T47D (cell line): ENCODE measurements at regions not wholly inside any gene's neighbourhood (a gene's known extent, or its start where the extent isn't known, plus 50 kb on each side); places are given as distances from the start of the nearest gene placed in this dataset.

Experiments used
- DNase-seq, 2 experiments: peaks; one replicate each; pipeline versions ENCODE4 v3.0.0 to v3.0.0-alpha.2; 2011 to 2012; ENCODE audit warnings: low read depth in 1 of 2, low spot score in 1 of 2
- JUND ChIP-seq: IDR thresholded peaks from 2 replicates; pipeline ENCODE4 v1.6.1; 2012; ENCODE audit warnings: low read depth
- in situ Hi-C: cut with HindIII; loops from 2 replicates; pipeline ENCODE4 v1.10.0; 2016; ENCODE audit warnings: low sequenced_read_pairs, low pct_unique_long_range_greater_than_20kb

DNA sequence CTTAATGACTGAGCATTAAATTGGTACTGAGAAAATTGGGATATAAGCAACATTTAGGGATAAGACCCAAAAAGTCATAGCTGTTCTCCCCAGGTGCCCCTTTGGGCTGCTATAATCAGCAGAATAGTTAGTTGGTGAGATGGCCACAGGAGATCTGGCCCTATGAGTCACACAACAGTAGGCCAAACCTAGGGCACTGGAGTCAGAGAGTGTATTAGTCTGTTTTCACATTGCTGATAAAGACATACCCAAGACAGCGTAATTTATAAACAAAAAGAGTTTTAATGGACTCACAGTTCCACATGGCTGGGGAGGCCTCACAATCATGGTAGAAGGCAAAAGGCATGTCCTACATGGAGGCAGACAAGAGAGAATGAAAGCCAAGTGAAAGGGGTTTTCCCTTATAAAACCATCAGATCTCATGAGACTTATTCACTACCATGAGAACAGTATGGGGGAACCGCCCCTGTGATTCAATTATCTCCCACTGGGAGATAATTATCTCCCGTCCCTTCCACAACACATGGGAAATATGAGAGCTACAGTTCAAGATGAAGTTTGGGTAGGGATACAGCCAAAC is 338.3 kb upstream of the NR3C2 start:
- no peak for DNase-seq
- no peak for TF ChIP-seq JUND
- in situ Hi-C loops: no loop called here

DNA sequence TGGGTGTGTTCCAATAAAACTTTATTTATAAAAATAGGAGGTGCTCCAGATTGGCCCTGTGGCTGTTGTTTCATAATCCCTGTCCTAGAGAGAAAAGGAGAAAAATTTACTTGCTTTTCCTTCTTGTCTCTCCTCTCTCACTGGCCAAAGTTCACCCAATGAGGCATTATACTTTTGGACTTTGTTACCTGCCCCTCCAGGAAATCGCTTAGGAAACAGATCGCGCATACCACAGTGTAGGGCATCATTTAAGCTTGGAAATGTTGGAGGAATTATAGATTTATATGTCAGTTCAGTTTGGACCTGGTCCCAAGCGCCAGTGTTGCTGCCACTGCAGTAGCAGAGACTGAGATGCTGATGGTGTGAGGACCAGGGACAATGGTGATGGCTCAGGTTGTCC is 337.6 kb upstream of the NR3C2 start:
- no peak for DNase-seq
- TF ChIP-seq JUND: no peak
- in situ Hi-C loops: no loop called here

DNA sequence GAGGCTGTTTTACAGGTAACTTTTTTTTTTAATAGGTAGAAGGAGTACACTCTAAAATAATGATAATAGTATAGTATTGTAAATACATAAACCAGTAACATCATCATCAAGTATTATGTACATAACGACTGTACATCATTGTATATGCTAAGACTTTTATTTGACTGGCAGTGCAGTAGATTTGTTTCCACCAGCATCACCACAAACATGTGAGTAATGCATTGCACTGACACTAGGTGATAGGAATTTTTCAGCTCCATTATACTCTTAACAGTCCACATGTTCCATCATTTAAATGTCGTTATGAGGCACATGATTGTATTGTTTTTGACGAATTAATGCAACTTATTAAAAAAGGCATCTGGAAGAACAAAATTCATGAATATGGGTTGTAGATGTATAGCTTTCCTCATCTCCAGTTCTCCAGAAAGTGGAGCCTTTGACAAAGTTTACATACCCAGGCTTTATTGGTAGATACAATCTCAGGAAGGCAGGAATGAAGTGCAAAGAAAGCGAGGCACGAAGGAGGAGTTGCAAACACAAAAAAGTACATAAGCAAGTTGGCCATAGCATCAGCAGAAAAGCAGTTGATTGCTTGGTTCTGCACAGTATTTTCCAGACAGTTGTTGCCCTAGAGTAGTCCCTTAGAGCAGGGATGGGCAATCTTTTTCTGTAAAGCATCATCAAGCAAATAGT is 336.9 kb upstream of the NR3C2 start:
- in situ Hi-C loops: no loop called here
- DNase-seq: peak; percentile 5 to 71
- no peak for TF ChIP-seq JUND

DNA sequence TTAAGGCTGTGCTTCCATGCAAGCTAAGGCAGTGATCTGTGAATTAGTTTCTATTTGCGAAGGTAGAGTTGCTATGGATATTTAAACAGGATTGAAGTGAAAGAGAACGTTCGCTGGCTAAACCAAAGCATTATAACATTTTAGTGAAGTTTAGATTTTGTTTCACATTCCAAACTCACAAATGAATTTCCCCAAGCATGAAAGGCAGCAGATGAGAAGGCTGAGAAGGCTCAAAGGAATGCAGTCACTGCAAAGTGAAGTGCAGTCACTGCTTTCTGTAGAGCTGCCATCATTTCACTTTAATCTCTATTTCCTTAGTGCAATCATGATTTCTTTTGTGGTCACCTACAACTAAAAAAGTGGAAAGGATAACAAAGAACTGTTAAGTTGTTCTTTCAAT is 334.7 kb upstream of the NR3C2 start:
- no peak for DNase-seq
- in situ Hi-C loops: no loop called here
- TF ChIP-seq JUND: no peak

DNA sequence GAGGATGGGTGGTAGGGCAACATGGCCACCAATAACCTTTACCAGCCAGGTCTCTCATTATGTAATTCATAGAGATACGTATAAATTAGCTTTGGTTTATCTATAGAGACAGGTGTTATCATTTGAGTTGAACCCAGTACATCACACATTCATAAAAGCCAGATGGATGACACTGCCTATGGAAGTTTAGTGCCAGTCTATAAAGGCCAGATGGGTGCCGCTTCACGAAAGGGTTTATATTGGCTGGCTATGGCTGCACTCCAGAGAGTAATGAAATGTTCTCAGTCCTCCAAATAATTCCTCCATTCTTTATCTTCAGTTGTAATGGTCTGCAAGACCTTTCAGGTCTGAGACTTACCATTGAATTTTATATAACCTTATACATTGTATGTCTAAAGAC is 331.9 kb upstream of the NR3C2 start:
- no peak for DNase-seq
- TF ChIP-seq JUND: no peak
- in situ Hi-C loops: no loop called here

DNA sequence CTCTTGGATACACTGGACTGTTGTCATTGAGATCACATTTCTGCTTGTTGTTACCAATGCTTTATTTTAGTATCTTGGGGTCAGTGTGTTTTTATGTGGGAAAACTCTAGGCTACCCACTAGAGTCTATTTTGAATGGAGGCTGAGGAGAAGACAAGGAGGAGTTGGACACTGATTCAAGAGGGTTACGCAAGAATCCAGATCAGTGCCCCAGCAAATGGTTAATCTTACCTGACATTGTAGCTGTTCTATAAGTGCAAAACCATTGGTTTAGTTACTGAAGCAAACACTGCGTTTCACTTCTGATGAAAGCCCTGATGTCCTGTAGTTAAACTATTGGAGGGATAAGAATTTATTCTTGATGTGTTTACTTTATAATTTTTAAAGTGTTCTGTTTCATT is 331.1 kb upstream of the NR3C2 start:
- TF ChIP-seq JUND: no peak
- in situ Hi-C loops: no loop called here
- no peak for DNase-seq

DNA sequence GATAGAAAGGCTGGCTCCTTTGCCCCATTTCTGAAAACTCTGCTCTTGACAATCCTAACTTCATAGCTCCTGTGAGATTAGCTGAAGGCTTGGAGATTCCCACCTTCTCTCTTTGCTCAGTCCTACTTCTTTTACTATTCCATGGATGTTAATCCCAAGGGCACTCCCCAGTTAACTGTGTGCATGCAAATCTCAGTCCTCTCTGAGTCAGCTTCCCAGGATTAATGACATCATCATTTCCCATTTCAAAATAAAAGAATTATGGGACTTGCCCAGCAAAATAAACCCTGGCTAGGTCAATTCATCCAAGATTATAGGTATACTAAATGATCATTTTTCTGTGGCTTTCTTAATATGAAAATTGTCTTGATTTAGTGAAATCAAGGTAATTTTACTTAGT is 328.6 kb upstream of the NR3C2 start:
- no peak for DNase-seq
- in situ Hi-C loops: no loop called here
- no peak for TF ChIP-seq JUND

DNA sequence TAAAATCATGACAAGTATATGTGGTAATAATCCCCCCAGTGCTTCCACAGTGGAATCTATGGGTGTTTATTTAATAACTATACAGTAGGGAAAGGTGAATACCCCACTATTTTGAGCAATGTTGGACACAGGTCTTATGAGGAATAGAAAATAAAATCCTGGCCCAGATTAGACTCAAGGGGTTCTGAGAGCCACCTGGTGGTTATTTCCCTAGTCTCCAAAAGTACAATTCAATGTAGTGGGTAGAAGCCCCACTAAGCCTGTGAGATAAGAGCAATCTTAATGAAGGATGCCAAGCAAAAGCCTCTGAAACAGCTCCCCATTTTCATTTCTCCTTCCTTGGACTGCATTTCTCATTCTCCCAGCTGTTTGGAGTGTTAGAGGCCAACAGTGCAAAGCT is 328.2 kb upstream of the NR3C2 start:
- in situ Hi-C loops: no loop called here
- TF ChIP-seq JUND: no peak
- DNase-seq: no peak

DNA sequence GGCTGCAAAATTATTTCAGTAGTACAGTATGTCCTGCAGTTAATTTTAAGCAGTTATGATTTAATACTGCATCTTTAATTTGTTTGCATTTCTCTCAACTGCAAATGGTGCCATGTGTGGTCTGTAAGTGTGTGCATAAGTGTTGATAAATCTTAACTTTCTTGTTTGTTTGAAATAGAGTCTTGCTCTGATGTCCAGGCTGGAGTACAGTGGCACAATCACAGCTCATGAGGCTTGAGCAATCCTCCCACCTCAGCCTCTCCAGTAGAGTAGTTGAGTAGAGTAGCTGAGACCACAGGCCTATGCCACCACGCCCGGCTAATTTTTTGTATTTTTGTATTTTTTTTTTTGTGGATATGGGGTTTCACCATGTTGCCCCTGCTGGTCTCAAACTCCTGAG is 322.5 kb upstream of the NR3C2 start:
- in situ Hi-C loops: no loop called here

DNA sequence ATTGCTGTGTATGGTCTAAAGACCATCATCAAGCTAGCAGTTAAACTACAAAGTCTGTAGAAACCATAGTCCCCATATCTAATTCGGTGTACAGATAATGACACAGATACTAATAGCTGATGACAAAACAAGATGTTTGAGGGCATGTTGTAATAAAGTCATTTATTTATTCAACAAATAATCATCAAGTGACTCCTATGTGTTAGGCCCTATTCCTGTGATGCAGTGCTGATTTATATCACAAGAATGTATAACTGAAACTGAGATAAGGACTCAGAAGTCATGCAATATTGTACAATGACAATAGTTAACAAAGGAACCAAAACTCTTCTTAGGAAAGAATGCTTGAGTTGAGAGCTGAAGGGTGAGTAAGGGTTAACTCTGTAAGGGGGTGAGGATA is 315.0 kb upstream of the NR3C2 start:
- no peak for TF ChIP-seq JUND
- no peak for DNase-seq
- in situ Hi-C loops: no loop called here

More for the DNA sequence above, 322.5 kb upstream of the NR3C2 start:
- no peak for DNase-seq
- TF ChIP-seq JUND: no peak

DNA sequence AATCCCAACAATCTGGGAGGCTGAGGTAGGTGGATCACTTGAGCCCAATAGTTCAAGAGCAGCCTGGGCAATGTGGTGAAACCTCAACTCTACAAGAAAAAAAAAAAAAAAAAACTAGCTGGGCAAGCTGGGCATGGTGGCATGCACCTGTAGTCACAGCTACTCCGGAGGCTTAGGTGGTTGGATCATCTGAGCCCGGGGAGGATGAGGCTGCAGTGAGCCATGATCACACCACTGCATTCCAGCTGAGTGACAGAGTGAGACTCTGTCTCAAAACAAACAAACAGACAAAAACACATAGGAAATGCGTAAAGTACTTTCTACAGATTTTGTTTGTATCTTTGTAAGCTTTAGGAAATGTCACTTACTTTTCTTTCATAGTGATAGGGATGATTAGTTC is 307.2 kb upstream of the NR3C2 start:
- in situ Hi-C loops: no loop called here
- peak in 1 of 2 experiments; percentile 33 for DNase-seq
- no peak for TF ChIP-seq JUND

DNA sequence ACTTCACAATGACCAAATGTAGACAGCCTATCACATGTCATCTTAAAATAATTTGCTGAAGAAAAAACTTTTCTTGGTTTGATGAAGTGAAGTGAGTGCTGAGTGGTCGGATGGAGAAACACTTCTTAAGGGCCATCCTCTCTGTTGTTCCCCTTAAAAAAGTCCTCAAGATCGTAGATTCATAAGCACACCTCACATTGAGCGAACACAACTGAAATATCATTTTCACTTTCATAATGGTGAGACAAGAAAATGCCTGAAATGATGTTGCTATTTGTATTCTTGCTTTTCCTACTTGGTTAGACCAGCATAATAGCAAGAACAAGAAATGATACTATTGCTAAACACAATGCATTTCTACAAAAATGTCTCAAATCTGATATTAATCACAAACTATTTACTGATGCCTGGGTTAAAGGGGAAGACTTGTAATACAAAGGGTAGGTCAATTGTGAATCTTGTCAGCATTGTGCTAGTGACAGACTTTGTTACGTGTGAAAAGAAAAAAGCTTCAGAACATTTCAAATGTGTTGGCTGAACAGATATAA is 305.6 kb upstream of the NR3C2 start:
- TF ChIP-seq JUND: no peak
- no peak for DNase-seq
- in situ Hi-C loops: no loop called here

DNA sequence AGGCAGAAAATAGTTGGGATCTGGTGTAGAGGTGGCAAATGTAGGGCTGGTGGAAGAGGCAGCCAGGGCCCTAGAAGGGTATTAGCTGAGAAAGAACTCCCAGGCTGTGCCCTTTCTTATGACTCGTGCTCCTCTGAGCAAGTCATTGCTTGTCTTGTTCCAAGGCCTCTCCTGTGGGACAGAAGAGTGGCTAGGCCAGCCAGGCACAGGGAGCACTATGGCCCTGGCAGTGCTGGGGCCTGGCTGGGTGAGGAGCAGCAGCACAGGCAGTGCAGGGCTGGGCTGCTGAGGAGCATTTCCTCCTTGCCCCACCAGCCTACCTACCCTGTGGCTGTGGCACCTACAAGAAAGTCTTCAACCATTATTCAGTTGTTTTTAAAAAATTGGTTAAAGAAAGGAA is 298.5 kb upstream of the NR3C2 start:
- in situ Hi-C loops: no loop called here
- no peak for TF ChIP-seq JUND
- DNase-seq: no peak

DNA sequence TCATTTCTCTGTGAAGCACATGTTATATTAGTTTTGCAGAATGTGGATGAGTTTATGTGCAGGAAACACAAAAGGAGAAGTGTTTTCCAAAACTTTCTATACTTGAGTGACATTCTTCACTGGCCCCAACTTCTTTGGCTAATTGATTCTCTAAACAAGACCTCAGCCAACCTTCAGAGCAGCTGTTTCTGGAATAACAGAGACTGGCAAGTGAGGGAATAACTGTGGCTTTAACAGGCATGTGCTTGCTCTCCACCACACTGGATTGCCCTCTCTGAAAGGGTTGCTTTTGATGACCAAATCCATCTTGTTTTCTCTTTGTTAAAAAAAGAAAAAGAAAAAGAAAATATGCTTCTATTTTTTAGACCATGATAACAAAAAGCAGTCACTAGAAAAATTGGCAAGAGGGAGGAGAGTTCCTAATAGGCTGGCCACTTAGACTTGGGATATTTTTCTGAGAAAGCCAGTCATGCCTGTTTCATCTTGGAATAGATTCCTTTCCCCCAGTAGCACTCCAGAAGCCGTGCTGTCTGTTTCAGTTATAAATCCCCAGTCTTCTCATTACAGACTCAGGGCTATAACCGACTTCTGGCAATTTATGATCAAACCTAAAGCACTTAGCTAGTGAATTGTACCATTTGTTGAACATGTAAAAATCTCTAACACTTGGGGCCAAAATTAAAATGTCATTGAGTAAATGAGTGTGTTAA is 295.0 kb upstream of the NR3C2 start:
- no peak for DNase-seq
- no peak for TF ChIP-seq JUND
- in situ Hi-C loops: no loop called here
